GM23338 (cell line): ENCODE measurements at regions not wholly inside any gene's neighbourhood (a gene's known extent, or its start where the extent isn't known, plus 50 kb on each side); places are given as distances from the start of the nearest gene placed in this dataset.

Source experiments
- ATAC-seq: fragments of 200-7000 bp; cut with Tn5 transposase; 3 replicates; pipeline ENCODE4 v1.9.1; 2020
- DNase-seq: peaks from one replicate; pipeline ENCODE4 v3.0.0-alpha.2; 2015; ENCODE audit warnings: low spot score
- H2AFZ ChIP-seq: fragments of 200-600 bp; sonication (generic); 2 replicates; pipeline ENCODE4 v1.8.0; 2016; ENCODE audit warnings: antibody characterized with exemption, mild to moderate bottlenecking, moderate library complexity
- H3F3A ChIP-seq: fragments of 200-600 bp; sonication (generic); replicated peaks from 2 replicates; pipeline ENCODE4 v1.8.0; 2017; ENCODE audit warnings: antibody characterized with exemption, mixed run types, low read depth
- H3K27ac ChIP-seq: fragments of 200-600 bp; sonication (generic); 2 replicates; pipeline ENCODE4 v1.6.1; 2016; ENCODE audit warnings: low read depth
- H3K27me3 ChIP-seq: fragments of 200-600 bp; sonication (generic); 2 replicates; pipeline ENCODE4 v1.8.0; 2016; ENCODE audit warnings: mild to moderate bottlenecking, mixed run types, moderate library complexity; ENCODE audit not compliant: insufficient read depth
- H3K36me3 ChIP-seq: fragments of 200-600 bp; sonication (generic); 2 replicates; pipeline ENCODE4 v1.8.0; 2016; ENCODE audit warnings: mild to moderate bottlenecking; ENCODE audit not compliant: insufficient read depth
- H3K4me1 ChIP-seq: fragments of 200-600 bp; sonication (generic); 2 replicates; pipeline ENCODE4 v1.8.0; 2016; ENCODE audit warnings: mild to moderate bottlenecking, moderate library complexity; ENCODE audit not compliant: insufficient read depth
- H3K4me2 ChIP-seq: fragments of 200-600 bp; sonication (generic); 2 replicates; pipeline ENCODE4 v1.7.1; 2017; ENCODE audit warnings: mixed run types
- H3K4me3 ChIP-seq: fragments of 200-600 bp; sonication (generic); 2 replicates; pipeline ENCODE4 v1.6.1; 2016; ENCODE audit warnings: mixed run types
- H3K79me2 ChIP-seq: fragments of 200-600 bp; sonication (generic); replicated peaks from 2 replicates; pipeline ENCODE4 v1.8.0; 2017; ENCODE audit warnings: mild to moderate bottlenecking; ENCODE audit not compliant: insufficient read depth
- H3K9me2 ChIP-seq: fragments of 200-600 bp; sonication (generic); 2 replicates; pipeline ENCODE4 v1.8.0; 2017; ENCODE audit not compliant: insufficient read depth
- H4K20me1 ChIP-seq: fragments of 200-600 bp; sonication (generic); replicated peaks from 2 replicates; pipeline ENCODE4 v1.8.0; 2017; ENCODE audit warnings: mild to moderate bottlenecking; ENCODE audit not compliant: insufficient read depth
- H3K27ac Mint-ChIP-seq: 2 replicates; pipeline ENCODE4 v1.8.0; 2020; ENCODE audit warnings: inconsistent platforms, mild to moderate bottlenecking, moderate library complexity, mixed read lengths
- H3K27me3 Mint-ChIP-seq: 3 replicates; pipeline ENCODE4 v1.8.0; 2022; ENCODE audit warnings: low read depth, mild to moderate bottlenecking, moderate library complexity, mixed read lengths, inconsistent platforms; ENCODE audit not compliant: insufficient read depth, poor library complexity
- H3K36me3 Mint-ChIP-seq: 3 replicates; pipeline ENCODE4 v1.8.0; 2021; ENCODE audit warnings: low read depth, mild to moderate bottlenecking, inconsistent platforms, moderate library complexity, mixed read lengths
- H3K4me1 Mint-ChIP-seq: 3 replicates; pipeline ENCODE4 v1.8.0; 2020; ENCODE audit warnings: mild to moderate bottlenecking, inconsistent platforms, mixed read lengths
- H3K4me3 Mint-ChIP-seq: 3 replicates; pipeline ENCODE4 v1.8.0; 2021; ENCODE audit warnings: moderate library complexity, mild to moderate bottlenecking, inconsistent platforms, mixed read lengths
- H3K9me3 Mint-ChIP-seq: 3 replicates; pipeline ENCODE4 v1.8.0; 2020; ENCODE audit warnings: moderate library complexity, mild to moderate bottlenecking, inconsistent platforms, mixed read lengths
- CTCF ChIP-seq, 2 experiments: fragments of 200-600 bp in 1 of 2; sonication (generic) in 1 of 2; conservative IDR thresholded peaks; 2 replicates each; pipeline versions ENCODE4 v1.5.1 to v1.6.1; 2016 to 2017; ENCODE audit warnings: antibody characterized with exemption in 2 of 2, low read depth in 2 of 2, mild to moderate bottlenecking in 2 of 2, moderate library complexity in 1 of 2
- ETS1 ChIP-seq: IDR thresholded peaks from 2 replicates; pipeline ENCODE4 v1.6.1; 2016; ENCODE audit warnings: antibody characterized with exemption
- EZH2 ChIP-seq: fragments of 200-600 bp; sonication (generic); IDR thresholded peaks from one replicate; pipeline ENCODE4 v1.8.0; 2017; ENCODE audit warnings: antibody characterized with exemption, mild to moderate bottlenecking, low read depth; ENCODE audit not compliant: unreplicated experiment
- EZH2phosphoT487 ChIP-seq: fragments of 200-600 bp; sonication (generic); IDR thresholded peaks from one replicate; pipeline ENCODE4 v1.8.1; 2018; ENCODE audit warnings: antibody characterized with exemption; ENCODE audit not compliant: unreplicated experiment
- JUNB ChIP-seq: IDR thresholded peaks from one replicate; pipeline ENCODE4 v1.6.1; 2016; ENCODE audit warnings: antibody characterized with exemption; ENCODE audit not compliant: unreplicated experiment
- NANOG ChIP-seq: IDR thresholded peaks from 2 replicates; pipeline ENCODE4 v1.6.1; 2016; ENCODE audit warnings: antibody characterized with exemption, borderline replicate concordance
- POLR2AphosphoS5 ChIP-seq: IDR thresholded peaks from 2 replicates; pipeline ENCODE4 v1.6.1; 2016; ENCODE audit warnings: antibody characterized with exemption, low read depth
- STAT1 ChIP-seq: IDR thresholded peaks from one replicate; pipeline ENCODE4 v1.6.1; 2016; ENCODE audit warnings: antibody characterized with exemption; ENCODE audit not compliant: unreplicated experiment
- ZNF114 ChIP-seq: fragments of 250-450 bp; sonication (Bioruptor Pico); IDR thresholded peaks from 2 replicates; pipeline ENCODE4 v1.5.0; 2020; ENCODE audit warnings: mild to moderate bottlenecking, moderate library complexity
- ZNF331 ChIP-seq: fragments of 250-450 bp; sonication (Bioruptor Pico); IDR thresholded peaks from 2 replicates; pipeline ENCODE4 v1.5.0; 2020; ENCODE audit warnings: low read depth, mild to moderate bottlenecking, moderate library complexity
- ZNF462 ChIP-seq: fragments of 250-450 bp; sonication (Bioruptor Pico); IDR thresholded peaks from 2 replicates; pipeline ENCODE4 v1.5.0; 2020; ENCODE audit warnings: mild to moderate bottlenecking, moderate library complexity

- TF ChIP-seq ZNF462 (CRISPR knock-in tag) (no peak), EZH2phosphoT487 (no peak)
Measured at GRCh38 chr17:73794336-73794735, 150.1 kb upstream of the SDK2 start (continued).

GRCh38 chr17:73795730-73796129, 151.5 kb upstream of the SDK2 start:
- no peak for ATAC-seq
- H2AFZ ChIP-seq: no peak overlapping the region
- H3K9me3 Mint-ChIP-seq: no peaks in the 10 kb centered on the region
- TF ChIP-seq JUNB (no peak), EZH2phosphoT487 (no peak), EZH2 (no peak), POLR2AphosphoS5 (no peak), ETS1 (no peak), STAT1 (no peak), ZNF331 (no peak), CTCF (conservative IDR thresholded peaks at IDR 0.05; ENCODE audit: low read depth in 2 of 2) (no peak), ZNF114 (CRISPR knock-in tag) (no peak), NANOG (no peak)

More at GRCh38 chr17:73795730-73796129, 151.5 kb upstream of the SDK2 start:
- no peak overlapping the region for H3K4me3 ChIP-seq
- no peaks in the 10 kb centered on the region for H3K79me2 ChIP-seq
- H3F3A ChIP-seq: no peaks in the 10 kb centered on the region
- H3K27me3 ChIP-seq: no peaks in the 10 kb centered on the region
- Mint-ChIP-seq H3K4me3 (no peak overlapping the region), H3K36me3 (no peaks in the 10 kb centered on the region), H3K27ac (no peak overlapping the region), H3K4me1 (peaks cover 13% of the 10 kb centered on the region), H3K27me3 (peaks cover 2% of the 10 kb centered on the region)
- H3K27ac ChIP-seq: no peak overlapping the region
- no peaks in the 10 kb centered on the region for H4K20me1 ChIP-seq
- H3K4me1 ChIP-seq: peaks cover 8% of the 10 kb centered on the region; the same call in 1 of the 2 replicates
- no peak for DNase-seq
- H3K36me3 ChIP-seq: no peaks in the 10 kb centered on the region
- H3K4me2 ChIP-seq: no peak overlapping the region
- peaks cover 8% of the 10 kb centered on the region; the same call in 1 of the 2 replicates for H3K9me2 ChIP-seq
